Keratinocyte (primary cell): ENCODE measurements at regions not wholly inside any gene's neighbourhood (a gene's known extent, or its start where the extent isn't known, plus 50 kb on each side); places are given as distances from the start of the nearest gene placed in this dataset.

Source experiments
- EZH2 ChIP-seq: IDR thresholded peaks from one replicate; pipeline ENCODE4 v1.6.1; 2012; ENCODE audit warnings: inconsistent platforms, mild to moderate bottlenecking, low read length, moderate library complexity
- TF ChIP-seq, protein P1 (sequence below), 3 experiments: IDR thresholded peaks in 1 of 3; conservative IDR thresholded peaks in 1 of 3; optimal IDR thresholded peaks in 1 of 3; 2 replicates in 2 of 3; 3 replicates in 1 of 3; pipeline versions ENCODE3 to v1.5.1; 2011; ENCODE audit warnings: low read length in 3 of 3, mild to moderate bottlenecking in 3 of 3, moderate library complexity in 2 of 3, control low read depth in 1 of 3, inconsistent platforms in 1 of 3; ENCODE audit not compliant: insufficient read depth in 2 of 3; ENCODE audit errors: extremely low read depth in 1 of 3

DNA sequence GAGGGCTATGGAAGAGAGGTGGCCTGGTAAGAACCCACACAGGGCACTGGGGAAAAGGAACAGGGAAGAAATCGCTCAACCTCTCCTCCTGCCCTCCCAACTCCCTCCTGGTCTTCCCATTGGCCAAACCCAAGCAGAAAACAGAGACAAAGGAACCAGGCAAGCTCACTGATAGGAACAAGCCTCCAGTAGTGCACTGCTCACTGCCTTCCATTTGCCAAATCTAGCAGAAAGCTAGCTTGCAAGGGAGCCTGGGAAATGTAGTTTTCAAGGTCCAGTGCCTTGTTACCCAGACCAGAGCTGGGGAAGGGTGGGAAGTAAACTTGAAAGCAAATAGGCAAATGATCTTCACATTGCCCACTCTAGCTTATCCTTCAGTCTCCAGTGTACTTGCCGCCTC lies 556.1 kb upstream of the AUTS2 start:
- TF ChIP-seq, protein P1, sequence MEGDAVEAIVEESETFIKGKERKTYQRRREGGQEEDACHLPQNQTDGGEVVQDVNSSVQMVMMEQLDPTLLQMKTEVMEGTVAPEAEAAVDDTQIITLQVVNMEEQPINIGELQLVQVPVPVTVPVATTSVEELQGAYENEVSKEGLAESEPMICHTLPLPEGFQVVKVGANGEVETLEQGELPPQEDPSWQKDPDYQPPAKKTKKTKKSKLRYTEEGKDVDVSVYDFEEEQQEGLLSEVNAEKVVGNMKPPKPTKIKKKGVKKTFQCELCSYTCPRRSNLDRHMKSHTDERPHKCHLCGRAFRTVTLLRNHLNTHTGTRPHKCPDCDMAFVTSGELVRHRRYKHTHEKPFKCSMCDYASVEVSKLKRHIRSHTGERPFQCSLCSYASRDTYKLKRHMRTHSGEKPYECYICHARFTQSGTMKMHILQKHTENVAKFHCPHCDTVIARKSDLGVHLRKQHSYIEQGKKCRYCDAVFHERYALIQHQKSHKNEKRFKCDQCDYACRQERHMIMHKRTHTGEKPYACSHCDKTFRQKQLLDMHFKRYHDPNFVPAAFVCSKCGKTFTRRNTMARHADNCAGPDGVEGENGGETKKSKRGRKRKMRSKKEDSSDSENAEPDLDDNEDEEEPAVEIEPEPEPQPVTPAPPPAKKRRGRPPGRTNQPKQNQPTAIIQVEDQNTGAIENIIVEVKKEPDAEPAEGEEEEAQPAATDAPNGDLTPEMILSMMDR (optimal IDR thresholded peaks at IDR 0.05 in 1 of 3, IDR thresholded peaks at IDR 0.05 in 1 of 3, conservative IDR thresholded peaks at IDR 0.05 in 1 of 3; ENCODE audit: extremely low read depth in 1 of 3, insufficient read depth in 2 of 3, low read length in 3 of 3) = no peak
- TF ChIP-seq EZH2 = no peak
